HG03575 (cell line): ENCODE measurements at regions not wholly inside any gene's neighbourhood (a gene's known extent, or its start where the extent isn't known, plus 50 kb on each side); places are given as distances from the start of the nearest gene placed in this dataset.
"Not testable (repeated sequence)": the region's sequence is repeated elsewhere in the genome, so short reads cannot be mapped to it uniquely, and the experiment has no call there.

ENCODE experiments used
- ATAC-seq: cut with Tn5 transposase; IDR thresholded peaks from one replicate; pipeline ENCODE4 v1.9.1; 2021; ENCODE audit not compliant: unreplicated experiment, insufficient number of reproducible peaks, low FRiP score; ENCODE audit errors: extremely low read depth

DNA sequence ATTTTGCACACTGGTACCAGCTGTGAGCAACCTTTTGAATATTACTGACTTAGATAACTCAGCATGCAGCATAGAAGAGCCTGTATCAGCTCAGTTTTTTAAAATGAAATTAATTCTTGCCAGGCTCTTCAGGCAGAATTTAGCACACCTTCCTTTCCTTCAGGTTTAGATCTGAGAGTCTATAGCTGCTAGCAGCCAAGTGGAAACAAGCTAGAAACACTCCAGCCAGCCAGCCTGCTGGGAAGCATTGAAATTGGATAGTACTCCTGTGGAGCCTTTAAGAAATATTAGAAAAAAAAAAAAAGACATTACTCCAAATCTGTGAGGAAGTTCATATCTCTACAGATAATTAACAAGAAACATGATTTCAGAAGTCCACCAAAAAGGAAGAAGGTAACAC lies 812.2 kb downstream of the DTWD2 start:
- ATAC-seq = no peak

GRCh38 chr5:118174671-118175070 lies 813.7 kb downstream of the DTWD2 start:
- ATAC-seq = no peak

GRCh38 chr5:118173340-118173739 lies 815.0 kb downstream of the DTWD2 start:
- ATAC-seq = no peak

DNA sequence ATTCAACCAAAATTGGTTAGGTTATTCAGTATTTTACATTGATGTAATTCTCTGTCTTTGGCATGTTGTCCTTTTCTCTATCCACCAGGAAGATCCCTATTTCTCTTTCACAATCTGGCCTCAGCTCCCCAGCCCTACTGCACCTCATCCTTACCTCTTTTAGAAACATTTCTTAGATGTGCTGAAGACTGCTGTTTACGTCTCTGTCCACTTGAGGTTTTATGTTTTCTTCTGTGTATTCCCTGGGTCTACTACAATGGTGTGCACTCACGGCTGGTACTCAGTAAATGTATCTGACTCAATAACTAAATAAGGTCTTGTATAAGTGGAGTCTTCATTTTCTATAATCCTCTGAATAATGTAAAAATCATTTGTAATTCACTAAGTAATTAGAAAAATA lies 822.7 kb downstream of the DTWD2 start:
- no peak for ATAC-seq

DNA sequence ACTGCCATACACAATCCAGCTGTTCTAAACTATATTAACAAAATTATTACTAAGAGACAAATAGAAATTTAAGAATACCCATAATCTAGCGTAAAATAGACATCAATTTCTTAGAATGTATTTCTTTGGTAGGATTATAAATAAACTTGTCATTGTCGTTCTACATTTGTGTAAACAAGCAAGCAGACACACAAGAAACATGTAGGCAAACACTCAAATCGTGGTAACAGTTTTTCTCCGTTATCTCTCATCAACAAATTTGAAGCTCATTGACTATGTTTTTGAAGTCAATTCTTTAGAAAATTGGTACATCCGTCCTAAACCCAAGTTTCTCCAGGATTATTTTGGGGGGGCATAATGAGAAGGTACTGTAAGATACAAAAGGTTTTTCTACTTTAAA lies 832.2 kb downstream of the DTWD2 start:
- no peak for ATAC-seq

GRCh38 chr5:118146824-118147223 lies 841.5 kb downstream of the DTWD2 start:
- no peak for ATAC-seq

- no peak for ATAC-seq
These were observed 843.8 kb downstream of the DTWD2 start for GRCh38 chr5:118144540-118144939.

GRCh38 chr5:118139361-118139760 lies 849.0 kb downstream of the DTWD2 start:
- ATAC-seq = no peak

GRCh38 chr5:118126159-118126558 lies 862.2 kb downstream of the DTWD2 start:
- ATAC-seq = no peak

- no peak for ATAC-seq
These were observed 862.7 kb downstream of the DTWD2 start for GRCh38 chr5:118125687-118126086.

DNA sequence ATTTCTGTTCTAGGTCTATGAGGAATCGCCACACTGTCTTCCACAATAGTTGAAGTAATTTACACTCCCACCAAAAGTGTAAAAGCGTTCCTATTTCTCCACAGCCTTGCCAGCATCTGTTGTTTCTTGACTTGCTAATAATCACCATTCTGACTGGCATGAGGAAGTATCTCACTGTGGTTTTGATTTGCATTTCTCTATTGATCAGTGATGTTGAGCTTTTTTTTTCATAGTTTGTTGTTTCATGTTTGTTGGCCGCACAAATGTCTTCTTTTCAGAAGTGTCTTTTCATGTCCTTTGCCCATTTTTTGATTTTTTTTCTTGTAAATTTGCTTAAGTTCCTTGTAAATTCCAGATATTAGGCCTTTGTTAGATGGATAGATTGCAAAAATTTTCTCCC lies 867.1 kb downstream of the DTWD2 start:
- ATAC-seq = no peak

GRCh38 chr5:118115791-118116190 lies 872.6 kb downstream of the DTWD2 start:
- ATAC-seq = no peak

GRCh38 chr5:118111956-118112355 lies 876.4 kb downstream of the DTWD2 start:
- no peak for ATAC-seq

GRCh38 chr5:118107246-118107645 lies 881.1 kb downstream of the DTWD2 start:
- ATAC-seq = not testable (repeated sequence)

- no peak for ATAC-seq
These were observed 889.6 kb downstream of the DTWD2 start for GRCh38 chr5:118098716-118099115.

DNA sequence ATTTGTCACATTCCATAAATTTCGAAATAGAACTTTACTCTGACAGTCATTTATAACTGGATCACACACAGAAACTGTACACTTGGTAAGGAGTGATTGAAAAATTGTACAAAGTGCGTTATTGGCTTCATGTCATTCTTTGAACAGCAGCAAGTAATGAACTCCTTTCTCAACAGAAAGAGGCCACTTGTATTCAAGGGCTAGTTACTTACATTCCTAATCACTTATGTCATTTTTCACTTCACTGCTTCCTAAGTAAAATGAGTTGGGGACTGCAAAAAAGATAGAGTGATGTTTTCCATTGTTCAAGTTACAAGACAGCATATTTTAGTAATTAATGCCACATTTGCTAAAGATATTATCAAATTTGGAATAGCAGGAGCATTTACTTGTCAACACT lies 893.2 kb downstream of the DTWD2 start:
- ATAC-seq = no peak

GRCh38 chr5:118088448-118088847 lies 899.9 kb downstream of the DTWD2 start:
- ATAC-seq = no peak

DNA sequence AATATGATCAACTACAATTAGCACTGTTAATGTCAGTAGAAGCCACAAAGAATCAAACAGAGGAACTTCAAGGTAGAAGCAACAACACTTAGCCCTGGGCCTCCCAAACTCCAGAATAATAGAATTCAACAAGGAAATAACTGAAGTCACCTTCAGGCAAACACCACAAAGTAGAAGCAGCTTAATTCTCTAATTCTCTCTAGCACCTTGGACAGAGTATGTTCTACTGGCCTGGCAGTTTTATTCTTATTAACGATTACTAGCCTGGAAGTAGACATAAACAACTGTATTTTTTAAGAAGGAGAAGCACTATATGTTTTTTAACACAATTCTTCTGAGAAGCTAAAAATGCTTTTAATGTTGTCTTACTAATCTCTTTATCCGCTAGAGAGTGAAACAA lies 911.9 kb downstream of the DTWD2 start:
- no peak for ATAC-seq

DNA sequence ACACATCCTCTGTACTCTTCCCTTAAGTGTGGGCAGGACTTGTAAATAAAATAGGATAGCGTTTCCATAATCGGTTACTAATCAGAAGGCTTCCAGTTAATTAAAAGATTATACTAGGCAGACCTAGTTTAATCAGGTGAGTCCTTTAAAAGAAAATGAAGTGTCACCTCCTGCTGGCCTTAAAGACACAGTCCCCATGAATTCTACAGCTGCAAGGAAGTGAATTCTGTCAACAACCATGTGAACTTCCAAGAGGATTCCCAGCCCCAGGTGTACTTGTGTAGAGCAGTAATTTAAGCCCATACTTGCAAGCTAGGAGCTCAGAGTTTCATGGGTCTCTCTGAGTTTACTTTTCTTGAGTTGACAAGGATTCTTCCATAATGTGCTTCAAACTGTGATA lies 918.3 kb downstream of the DTWD2 start:
- ATAC-seq = no peak

DNA sequence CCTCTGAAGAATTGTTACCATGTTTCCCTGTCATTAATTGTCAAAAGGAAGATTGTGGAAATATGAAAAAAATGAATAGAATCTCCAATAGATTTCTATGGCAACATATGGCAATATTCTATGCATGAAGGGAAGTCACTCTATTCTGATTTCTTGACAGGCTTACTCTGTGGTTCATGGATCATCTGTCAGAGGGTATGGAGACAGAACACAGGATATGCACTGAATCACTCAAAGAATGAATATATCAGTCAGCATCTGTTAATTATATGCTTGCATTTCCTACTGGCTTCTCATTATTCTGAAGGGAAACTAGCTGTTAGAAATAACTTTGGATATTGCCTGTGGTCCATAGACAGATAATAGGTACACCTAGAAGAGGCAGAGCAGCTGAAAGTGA lies 918.9 kb downstream of the DTWD2 start:
- no peak for ATAC-seq

- no peak for ATAC-seq
These were observed 919.5 kb downstream of the DTWD2 start for GRCh38 chr5:118068886-118069285.

DNA sequence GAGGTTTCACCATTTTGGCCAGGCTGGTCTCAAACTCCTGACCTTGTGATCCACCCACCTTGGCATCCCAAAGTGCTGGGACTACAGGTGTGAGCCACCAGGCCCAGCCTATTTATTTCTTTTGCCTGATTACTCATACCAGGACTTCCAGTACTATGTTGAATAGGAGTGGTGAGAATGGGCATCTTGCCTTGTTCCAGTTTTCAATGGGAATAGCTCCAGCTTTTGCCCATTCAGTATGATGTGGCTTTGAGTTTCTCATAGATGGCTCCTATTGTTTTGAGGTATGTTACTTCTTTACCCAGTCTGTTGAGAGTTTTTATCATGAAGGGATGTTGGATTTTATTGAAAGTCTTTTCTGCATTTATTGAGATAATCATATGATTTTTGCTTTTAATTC lies 924.5 kb downstream of the DTWD2 start:
- not testable (repeated sequence) for ATAC-seq
